NCI-H187 treated with DMSO at 0.1 percent for 48 hours (cell line): ENCODE measurements at regions not wholly inside any gene's neighbourhood (a gene's known extent, or its start where the extent isn't known, plus 50 kb on each side); places are given as distances from the start of the nearest gene placed in this dataset.

Experiments
- DNase-seq: peaks from one replicate; lab custom pipeline; 2025; lab: John Stamatoyannopoulos, UW

DNA sequence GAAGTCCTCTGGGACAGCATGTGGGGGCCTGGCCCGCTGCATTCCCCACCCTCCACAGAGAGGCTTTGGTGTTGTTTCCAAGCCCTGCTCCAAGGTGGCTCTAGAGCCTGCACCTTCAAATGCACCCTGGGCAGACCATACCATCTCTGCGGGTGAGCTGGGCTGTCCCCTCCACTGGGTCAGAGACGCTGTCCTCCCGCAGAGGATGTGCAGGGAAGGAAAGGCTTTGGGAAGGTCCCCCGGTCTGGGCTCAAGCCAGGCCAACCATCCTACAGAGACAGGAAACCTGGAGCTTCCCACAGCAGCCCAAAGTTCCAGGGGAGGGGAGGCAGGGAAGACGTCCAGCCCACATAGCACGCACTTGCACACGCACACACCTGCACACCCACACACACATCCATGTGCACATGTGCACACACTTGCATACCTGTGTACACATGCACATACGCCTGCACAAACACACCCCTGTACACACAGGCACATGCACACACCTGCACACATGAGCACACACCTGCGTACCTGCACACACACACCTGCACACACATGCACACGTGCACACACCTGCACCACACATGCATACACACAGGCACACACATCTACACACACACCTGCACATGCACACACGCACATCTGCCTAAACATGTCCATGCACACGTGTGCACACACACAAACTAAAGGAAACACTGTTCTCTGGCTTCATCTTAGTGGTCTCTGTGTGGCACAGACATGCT lies 155.4 kb downstream of the ERMARD start:
- no peak for DNase-seq

DNA sequence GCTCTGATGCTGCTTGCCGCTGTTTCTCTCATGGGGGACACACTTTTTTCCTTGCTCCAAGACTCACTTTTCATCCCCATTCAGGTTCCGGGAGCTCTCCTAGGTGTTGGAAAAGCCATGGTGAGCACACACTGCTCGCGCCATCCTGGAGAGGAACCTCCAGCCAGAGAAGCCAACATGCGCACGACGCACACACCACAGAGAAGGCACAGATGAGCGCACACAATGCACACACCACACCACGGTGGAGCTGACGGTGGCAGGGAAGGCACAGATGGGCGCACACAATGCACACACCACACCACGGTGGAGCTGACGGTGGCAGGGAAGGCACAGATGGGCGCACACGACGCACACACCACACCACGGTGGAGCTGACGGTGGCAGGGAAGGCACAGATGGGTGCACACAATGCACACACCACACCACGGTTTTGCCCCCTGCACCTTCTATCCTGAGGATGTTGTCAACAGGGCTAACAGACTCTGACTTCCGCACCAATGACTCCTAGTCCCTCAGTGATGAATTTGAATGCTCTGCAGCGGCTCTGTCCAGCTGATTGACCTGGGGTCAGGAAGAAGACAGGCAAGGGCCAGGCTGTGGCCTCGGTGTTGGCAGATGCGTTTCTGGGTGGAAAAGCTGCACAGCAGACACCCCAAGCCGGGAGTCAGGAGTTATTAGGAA lies 154.7 kb downstream of the ERMARD start:
- DNase-seq = no peak

DNA sequence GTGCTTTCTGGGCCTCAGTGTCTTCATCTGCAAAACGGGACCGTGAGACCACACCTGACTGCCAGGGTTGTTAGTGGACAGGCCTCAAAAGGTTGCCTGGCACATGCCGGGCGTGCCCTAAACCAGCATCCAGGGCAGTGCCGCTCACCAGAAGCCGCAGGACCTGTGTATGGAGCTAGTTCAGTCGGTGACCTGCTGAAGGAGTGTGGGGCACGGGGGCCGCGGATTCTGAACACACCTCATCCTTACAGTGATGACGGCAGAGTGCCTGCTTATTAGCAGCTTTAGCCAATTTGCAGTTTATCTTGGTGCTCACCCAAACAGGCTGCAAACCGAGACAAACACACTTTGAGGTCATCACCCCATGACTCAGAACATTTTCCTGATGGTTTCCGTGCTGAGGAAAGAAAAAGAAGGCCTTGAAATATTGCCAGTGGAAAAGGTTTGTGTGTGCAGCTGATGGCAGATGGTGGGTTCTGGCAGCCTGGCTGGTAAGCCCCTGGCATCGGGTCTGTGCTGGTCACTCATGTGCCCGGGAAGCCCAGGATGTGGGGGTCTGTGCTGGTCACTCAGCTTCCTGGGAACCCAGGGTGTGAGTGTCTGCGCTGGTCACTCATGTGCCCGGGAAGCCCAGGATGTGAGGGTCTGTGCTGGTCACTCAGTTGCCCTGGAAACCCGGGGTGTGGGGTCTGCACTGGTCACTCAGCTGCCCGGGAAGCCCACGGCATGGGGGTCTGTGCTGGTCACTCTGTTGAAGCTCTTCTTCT lies 153.8 kb downstream of the ERMARD start:
- no peak for DNase-seq

DNA sequence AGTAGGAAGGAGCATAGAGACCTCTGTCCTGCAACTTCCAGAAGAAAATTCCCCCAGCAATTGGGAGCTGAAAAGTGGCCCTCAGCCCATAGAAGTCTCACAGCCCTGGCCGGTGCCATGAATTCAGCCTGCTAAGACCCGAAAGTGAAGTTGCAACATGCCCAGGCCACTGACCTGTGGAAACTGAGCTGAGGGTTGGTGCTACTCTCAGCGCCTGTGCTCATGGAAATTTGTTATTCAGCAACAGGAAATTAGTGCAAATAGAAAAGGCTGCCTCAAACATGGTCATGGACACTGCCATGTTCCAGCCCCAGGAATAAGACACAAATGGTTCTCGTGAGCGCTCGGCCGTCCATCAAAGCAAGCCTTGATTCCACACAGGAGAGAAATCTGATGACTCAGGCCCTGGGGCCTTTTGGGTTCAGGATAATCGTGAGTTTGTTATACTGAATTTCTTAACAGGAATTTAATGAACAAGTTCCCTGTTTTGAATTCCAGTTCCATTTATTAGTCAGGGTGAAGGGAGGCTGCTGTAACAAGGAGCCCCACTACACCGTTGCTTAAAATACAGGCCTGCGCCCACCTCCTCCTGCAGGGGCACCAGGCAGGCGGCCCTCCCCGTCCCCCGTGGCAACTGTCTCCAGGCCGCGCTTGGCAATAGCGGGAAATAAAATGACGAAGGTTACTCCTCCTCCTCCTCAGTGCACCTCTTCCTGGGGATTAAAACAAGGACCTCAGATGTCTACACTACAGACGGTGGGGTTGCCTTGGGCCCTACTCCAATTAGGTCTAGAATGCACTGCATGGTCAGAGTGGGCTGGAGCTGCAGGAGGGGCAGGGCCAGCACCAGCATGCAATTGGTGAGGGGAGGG lies 152.9 kb downstream of the ERMARD start:
- no peak for DNase-seq

DNA sequence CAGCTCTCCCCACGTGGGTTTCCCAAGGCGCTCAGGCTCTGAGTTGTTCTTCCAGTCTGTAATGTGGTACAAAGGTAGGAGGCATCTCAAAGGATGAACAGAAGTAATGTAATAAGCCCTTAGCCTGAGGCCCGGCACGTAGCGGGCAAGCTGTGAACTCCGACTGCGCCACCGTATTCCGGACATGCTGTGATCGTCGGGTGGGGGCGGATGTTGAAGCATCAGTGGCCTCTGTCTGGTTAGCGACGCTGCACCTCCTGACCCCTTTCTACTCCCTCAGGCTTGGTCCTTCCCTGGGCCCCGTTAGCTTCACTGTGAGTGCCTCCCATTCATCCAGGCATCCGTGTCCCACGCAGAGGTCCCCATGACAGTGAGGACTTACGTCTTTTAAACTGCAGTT lies 151.7 kb downstream of the ERMARD start:
- DNase-seq = no peak

DNA sequence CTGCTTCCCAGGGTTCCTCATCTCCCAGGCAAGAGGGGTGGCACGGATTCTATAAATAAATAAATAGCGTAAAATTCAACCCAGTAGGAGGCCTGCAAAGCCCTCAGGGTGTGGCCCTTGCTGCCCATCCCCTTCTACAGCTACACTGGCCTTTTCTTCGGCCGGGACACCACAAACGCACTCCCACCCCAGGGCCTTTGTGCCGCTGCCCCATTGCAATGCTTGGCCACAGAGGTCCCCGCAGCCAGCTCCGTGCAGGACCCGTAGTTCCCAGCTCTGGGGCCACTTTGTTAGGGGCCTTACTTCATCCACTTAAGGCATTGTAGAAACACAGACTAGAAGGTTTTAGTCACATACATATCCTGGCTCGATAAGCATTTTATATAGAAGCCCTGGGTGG lies 151.2 kb downstream of the ERMARD start:
- DNase-seq = no peak

DNA sequence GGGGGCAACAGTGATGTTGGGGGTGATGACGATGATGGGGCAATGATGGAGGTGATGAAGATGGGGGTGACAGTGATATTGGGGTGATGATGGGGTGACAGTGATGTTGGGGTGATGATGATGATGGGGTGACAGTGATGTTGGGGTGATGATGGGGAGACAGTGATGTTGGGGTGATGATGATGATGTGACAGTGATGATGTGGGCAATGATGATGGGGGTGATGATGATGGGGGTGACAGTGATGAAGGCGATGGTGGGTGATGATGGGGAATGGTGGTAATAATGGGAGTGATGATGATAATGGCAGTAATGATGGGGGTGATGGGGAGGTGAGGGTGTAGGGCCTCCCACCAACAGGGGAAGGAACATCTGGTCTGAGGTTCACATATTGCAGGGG lies 150.6 kb downstream of the ERMARD start:
- no peak for DNase-seq

DNA sequence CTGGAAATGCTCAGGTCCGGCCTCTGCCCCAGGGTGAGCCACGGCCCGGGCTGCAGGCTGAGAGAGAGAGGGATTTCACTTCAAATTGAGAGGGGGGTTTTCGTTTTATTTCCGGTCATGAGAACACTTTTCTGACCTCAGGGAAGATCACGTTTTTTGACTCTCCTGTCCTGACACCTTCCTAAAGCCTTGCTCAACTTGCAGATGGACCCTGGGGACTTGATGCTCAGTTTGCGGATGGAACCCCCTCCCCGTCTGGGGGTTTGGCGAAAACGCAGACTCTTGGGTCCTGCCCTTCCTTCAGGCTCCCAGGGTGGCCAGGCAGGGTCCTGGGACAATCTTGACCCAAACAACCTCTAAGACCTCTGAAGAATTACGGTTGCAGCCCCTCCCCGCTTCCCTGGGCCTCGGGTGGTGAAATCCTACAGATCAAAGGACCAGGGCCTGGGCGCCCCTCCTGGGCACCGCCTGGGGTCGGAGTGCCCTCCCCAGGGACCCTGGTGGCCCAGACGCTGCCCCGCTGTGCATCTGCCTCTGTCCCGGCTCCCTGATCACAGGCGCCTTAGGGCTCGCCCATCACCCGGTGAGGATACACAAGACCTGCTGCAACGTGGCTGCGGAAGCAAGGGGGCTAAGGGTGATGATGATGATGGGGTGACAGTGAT lies 148.2 kb downstream of the ERMARD start:
- no peak for DNase-seq

DNA sequence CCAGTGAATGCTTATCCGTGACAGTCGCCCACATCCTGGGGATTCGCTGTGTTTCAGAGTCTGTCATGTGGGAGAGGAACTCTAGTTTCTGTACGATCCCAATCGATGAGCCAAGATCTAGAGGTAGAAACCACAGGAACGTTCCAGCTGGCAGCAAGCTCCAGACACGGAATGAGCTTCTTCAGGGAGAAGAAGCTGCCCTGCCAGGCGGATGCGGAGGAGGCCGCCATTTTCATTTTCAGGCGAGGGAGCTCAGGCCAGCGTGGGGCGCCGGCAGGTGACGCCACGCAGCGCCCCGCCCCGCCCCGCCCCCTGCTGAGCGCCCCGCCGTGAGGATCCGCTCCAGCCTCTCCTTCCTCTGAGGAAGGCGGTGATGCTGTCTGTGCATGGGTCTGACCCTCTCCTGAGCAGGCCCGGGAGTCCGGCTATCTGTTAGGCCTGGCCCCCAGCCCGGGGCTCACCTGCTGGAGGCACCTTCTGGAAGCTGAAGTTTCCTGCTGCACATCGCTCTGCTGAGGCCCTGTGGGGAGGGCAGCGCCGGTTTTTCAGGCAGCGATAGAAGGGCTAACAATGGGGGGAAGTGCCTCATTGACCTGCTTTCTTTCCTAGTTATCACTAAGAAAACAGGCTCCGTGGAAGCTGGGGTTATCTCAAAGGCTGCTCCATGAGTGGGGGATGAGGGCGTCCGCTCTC lies 147.5 kb downstream of the ERMARD start:
- DNase-seq = no peak

DNA sequence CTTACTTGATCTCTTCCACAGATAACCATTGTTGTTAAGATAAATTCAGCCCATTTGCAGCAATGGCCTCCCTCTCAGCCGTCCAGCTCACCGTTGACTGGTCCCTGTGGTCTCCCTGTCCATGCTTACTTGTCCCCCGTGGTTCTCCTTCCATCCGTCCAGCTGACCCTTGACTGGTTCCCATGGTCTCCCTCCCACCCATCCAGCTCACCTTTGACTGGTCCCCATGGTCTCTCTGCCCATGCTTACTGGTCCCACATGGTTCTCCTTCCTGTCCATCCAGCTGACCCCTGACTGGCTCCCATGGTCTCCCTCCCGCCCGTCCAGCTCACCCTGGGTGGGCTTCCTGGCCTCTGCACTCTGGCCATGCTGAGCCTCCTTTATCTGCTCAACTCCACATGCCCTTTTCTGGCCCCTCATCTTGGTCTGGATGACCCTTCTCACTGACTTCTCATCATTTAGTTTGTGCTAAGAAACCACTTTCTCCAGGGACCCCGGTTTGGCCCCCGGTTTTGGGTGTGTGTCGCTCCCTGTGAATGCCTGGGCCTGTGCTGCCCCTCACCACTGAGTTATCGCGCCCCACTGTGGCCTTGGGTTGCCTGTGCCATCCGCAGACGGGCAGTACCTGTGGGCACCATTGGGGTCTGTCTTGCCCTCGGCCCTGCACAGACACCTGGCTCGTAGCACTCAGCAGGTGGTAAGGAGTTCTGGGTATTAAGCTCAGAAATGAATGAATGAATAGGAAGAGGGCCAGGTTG lies 146.4 kb downstream of the ERMARD start:
- DNase-seq = no peak

DNA sequence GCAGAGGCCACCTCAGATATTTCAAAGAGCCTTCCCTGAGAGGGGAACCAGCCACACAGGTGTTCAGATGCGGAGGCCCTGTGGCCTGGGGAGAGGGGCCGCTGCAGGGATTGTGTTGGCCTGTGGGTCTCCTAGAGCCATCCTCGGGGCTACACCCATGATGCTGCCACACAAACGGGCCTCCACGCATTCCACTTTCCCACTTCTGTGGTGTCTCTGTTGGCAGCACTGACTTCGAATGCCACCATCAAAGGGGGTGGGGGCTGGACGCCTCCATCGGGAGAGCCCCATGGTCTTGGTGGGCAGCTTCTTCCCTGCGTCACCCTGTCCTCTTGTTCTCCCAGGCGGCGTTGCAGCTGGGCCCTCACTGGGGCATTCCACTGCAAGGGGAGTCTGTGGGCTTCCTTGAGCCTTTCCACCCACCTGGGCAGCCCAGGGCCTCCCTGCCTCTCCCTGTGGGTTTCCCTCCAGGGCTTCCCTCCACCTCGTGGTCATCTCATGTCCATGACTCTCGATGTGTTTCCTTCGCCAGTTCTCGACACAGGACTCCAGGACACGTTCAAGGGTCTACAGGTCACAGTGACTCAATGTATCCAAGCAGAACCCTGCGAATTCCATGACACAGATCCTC lies 145.5 kb downstream of the ERMARD start:
- no peak for DNase-seq

DNA sequence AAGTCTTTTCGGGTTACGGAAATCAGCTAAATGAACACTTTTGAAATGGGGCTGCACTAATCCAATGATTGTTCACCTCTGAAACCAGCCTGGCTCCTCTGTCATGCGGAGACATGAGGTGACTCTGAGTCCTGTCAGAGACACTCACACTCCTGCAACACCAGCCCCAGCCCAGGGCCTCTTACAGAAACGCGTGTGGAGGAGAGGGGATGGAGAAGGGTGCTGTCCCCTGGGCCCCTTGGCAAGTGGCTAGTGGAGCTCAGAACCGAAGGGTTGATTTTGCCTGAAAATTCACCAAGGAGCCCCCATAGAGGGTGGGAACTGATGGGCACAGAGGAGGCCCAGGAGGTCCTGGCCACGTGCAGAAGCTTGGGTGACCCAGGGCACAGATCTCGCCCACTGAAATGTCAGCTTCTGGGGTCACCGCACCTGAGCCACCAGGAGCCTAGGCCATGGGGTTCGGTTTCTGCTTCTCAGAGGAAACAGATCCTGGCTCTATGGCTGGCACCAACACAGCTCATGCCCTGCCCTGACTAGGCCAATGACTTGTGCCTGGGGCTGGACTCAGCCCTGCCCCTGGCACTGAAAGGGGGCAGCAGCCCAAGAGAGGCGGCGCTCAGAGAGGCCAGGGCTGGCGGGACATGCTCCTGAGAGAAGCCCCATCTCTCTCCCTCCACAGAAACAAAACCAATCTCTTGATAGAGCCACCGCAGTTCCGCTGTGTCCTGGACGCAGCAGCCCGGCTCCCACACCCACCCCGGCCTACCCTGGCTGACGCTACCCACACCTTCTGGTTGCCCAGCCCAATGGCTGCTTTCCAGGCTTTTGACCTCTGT lies 144.7 kb downstream of the ERMARD start:
- no peak for DNase-seq

DNA sequence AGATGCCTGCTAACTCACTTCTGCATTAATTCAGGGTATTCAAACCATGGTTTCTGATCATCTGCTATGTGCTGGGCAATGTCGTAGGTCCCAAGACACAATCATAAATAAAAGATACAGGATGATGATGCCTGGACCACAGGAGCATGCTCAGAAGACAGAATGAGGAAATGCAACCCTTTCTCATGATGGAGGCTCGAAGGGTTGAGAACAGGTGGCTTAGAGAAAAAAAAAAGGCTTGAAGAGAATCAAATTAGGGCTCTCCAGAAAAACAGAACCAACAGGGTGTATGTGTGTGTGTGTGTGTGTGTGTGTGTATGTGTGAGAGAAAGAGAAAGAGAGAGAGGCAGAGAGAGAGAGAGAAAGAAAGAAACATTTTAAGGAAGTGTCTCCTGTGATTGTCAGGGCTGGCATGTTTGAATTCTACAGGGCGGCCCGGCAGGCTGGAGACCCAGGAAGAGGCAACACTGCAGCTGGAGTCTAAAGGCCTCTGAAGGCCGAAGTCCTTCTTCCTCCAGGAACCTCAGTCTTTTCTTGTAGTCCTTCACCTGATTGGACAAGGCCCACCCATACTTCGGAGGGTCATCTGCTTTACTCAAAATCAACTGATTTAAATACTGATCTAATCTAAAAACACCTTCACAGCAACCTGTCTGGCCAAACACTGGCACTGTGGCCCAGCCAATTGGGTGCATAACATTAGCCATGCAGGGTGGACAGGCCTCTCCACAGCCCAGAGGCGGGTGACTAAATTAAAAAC lies 143.8 kb downstream of the ERMARD start:
- DNase-seq = no peak

DNA sequence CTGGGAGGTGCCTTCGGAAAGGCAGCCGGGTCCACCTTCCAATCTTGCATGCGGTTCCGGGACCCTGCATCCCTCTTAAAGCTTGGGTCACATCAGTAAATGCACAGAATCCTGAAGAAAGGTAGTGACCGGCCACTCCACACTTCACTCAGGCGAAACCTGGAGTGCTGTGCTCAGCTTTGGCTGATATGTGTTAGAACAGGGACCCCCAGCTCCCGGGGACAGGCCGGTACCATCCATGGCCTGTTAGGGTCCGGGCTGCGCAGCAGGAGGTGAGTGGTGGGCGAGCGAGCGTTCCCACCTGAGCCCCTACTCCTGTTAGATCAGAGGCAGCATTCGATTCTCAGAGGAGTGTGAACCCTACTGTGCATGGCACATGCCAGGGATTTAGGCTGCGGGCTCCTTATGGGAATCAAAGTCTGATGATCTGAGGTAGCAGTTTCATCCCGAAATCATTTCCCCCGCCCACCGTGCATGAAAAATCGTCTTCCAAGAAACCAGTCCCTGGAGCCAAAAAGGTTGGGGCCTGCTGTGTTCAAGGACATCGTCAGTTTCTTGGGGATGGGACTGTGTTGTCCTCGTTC lies 143.0 kb downstream of the ERMARD start:
- no peak for DNase-seq

DNA sequence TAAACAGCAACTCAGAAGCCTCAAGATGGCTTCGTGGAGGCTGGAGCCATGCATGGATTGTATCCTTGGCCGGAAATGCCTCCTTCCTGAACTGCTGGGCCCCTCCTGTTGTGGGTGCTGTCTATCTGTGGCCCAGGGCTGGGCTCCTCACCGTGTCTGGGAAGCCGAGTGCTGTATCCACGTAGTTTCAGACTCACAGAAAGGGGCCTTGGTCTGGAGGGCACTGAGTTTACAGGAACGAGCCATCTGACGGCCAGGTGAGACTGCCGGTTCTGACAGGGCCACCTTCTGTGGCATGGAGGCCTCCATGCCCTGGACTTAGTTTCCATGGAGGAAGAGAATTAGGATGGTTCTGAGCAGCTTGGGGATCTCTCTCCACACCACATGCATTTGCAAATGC lies 142.2 kb downstream of the ERMARD start:
- no peak for DNase-seq

DNA sequence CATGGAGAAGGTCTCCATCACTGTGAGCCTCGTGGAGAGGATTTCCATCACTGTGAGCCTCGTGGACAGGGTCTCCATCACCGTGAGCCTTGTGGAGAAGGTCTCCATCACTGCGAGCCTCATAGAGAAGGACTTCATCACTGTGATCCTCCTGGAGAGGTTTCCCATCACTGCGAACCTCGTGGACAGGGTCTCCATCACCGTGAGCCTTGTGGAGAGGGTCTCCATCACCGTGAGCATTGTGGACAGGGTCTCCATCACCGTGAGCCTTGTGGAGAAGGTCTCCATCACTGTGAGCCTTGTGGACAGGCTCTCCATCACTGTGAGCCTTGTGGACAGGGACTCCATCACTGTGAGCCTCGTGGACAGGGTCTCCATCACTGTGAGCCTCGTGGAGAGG lies 140.4 kb downstream of the ERMARD start:
- no peak for DNase-seq

DNA sequence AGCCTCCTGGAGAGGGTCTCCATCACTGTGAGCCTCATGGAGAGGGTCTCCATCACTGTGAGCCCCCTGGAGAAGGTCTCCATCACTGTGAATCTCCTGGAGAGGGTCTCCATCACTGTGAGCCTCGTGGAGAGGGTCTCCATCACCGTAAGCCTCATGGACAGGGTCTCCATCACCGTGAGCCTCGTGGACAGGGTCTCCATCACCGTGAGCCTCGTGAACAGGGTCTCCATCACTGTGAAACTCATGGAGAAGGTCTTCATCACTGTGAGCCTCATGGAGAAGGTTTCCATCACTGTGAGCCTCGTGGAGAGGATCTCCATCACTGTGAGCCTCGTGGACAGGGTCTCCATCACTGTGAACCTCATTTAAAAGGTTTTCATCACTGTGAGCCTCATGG lies 140.0 kb downstream of the ERMARD start:
- no peak for DNase-seq

DNA sequence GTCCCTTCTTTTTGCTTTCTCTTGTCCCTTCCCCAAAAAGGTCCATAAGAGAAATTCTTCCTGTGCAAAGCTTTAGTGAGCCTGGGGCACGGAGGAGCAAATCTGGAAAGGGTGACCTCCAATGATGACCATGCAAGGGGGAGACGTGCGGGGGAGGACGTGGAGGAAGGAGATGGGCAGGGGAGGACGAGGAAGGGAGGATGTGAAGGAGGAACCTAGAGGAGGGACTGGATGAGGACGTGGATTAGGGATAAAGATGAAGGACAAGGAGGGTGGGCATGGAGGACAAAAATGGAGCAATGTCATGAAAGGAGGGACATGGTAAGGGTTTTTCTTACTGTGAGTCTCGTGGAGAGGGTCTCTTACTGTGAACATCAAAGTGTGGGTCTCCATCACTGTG lies 139.5 kb downstream of the ERMARD start:
- no peak for DNase-seq
